Body of pancreas (tissue), 4 donors: ENCODE measurements at regions not wholly inside any gene's neighbourhood (a gene's known extent, or its start where the extent isn't known, plus 50 kb on each side); places are given as distances from the start of the nearest gene placed in this dataset.

Experiments
- POLR2A ChIP-seq, 3 donors: fragments of 450-650 bp; IDR thresholded peaks; one replicate each; pipeline ENCODE4 v1.6.1; 2016; ENCODE audit warnings: antibody characterized with exemption in 3 of 3, mild to moderate bottlenecking in 2 of 3
- TF ChIP-seq, protein P1 (sequence below), 7 experiments: fragments of 450-650 bp in 4 of 7; fragments of 200-600 bp in 3 of 7; sonication (generic) in 3 of 7; IDR thresholded peaks; one replicate each; pipeline ENCODE4 v1.5.1; 2016 to 2019; ENCODE audit warnings: antibody characterized with exemption in 7 of 7

GRCh38 chr10:129233351-129234148 is 233.5 kb upstream of the MGMT start:
- TF ChIP-seq, protein P1, sequence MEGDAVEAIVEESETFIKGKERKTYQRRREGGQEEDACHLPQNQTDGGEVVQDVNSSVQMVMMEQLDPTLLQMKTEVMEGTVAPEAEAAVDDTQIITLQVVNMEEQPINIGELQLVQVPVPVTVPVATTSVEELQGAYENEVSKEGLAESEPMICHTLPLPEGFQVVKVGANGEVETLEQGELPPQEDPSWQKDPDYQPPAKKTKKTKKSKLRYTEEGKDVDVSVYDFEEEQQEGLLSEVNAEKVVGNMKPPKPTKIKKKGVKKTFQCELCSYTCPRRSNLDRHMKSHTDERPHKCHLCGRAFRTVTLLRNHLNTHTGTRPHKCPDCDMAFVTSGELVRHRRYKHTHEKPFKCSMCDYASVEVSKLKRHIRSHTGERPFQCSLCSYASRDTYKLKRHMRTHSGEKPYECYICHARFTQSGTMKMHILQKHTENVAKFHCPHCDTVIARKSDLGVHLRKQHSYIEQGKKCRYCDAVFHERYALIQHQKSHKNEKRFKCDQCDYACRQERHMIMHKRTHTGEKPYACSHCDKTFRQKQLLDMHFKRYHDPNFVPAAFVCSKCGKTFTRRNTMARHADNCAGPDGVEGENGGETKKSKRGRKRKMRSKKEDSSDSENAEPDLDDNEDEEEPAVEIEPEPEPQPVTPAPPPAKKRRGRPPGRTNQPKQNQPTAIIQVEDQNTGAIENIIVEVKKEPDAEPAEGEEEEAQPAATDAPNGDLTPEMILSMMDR (IDR thresholded peaks at IDR 0.05): no peak
- TF ChIP-seq POLR2A (IDR thresholded peaks at IDR 0.05): no peak
